GM23338 (cell line): ENCODE measurements at regions not wholly inside any gene's neighbourhood (a gene's known extent, or its start where the extent isn't known, plus 50 kb on each side); places are given as distances from the start of the nearest gene placed in this dataset.

Source experiments
- ATAC-seq: fragments of 200-7000 bp; cut with Tn5 transposase; 3 replicates; pipeline ENCODE4 v1.9.1; 2020
- DNase-seq: peaks from one replicate; pipeline ENCODE4 v3.0.0-alpha.2; 2015; ENCODE audit warnings: low spot score
- H2AFZ ChIP-seq: fragments of 200-600 bp; sonication (generic); 2 replicates; pipeline ENCODE4 v1.8.0; 2016; ENCODE audit warnings: antibody characterized with exemption, mild to moderate bottlenecking, moderate library complexity
- H3F3A ChIP-seq: fragments of 200-600 bp; sonication (generic); replicated peaks from 2 replicates; pipeline ENCODE4 v1.8.0; 2017; ENCODE audit warnings: antibody characterized with exemption, mixed run types, low read depth
- H3K27ac ChIP-seq: fragments of 200-600 bp; sonication (generic); 2 replicates; pipeline ENCODE4 v1.6.1; 2016; ENCODE audit warnings: low read depth
- H3K27me3 ChIP-seq: fragments of 200-600 bp; sonication (generic); 2 replicates; pipeline ENCODE4 v1.8.0; 2016; ENCODE audit warnings: mild to moderate bottlenecking, mixed run types, moderate library complexity; ENCODE audit not compliant: insufficient read depth
- H3K36me3 ChIP-seq: fragments of 200-600 bp; sonication (generic); 2 replicates; pipeline ENCODE4 v1.8.0; 2016; ENCODE audit warnings: mild to moderate bottlenecking; ENCODE audit not compliant: insufficient read depth
- H3K4me1 ChIP-seq: fragments of 200-600 bp; sonication (generic); 2 replicates; pipeline ENCODE4 v1.8.0; 2016; ENCODE audit warnings: mild to moderate bottlenecking, moderate library complexity; ENCODE audit not compliant: insufficient read depth
- H3K4me2 ChIP-seq: fragments of 200-600 bp; sonication (generic); 2 replicates; pipeline ENCODE4 v1.7.1; 2017; ENCODE audit warnings: mixed run types
- H3K4me3 ChIP-seq: fragments of 200-600 bp; sonication (generic); 2 replicates; pipeline ENCODE4 v1.6.1; 2016; ENCODE audit warnings: mixed run types
- H3K79me2 ChIP-seq: fragments of 200-600 bp; sonication (generic); replicated peaks from 2 replicates; pipeline ENCODE4 v1.8.0; 2017; ENCODE audit warnings: mild to moderate bottlenecking; ENCODE audit not compliant: insufficient read depth
- H3K9me2 ChIP-seq: fragments of 200-600 bp; sonication (generic); 2 replicates; pipeline ENCODE4 v1.8.0; 2017; ENCODE audit not compliant: insufficient read depth
- H4K20me1 ChIP-seq: fragments of 200-600 bp; sonication (generic); replicated peaks from 2 replicates; pipeline ENCODE4 v1.8.0; 2017; ENCODE audit warnings: mild to moderate bottlenecking; ENCODE audit not compliant: insufficient read depth
- H3K27ac Mint-ChIP-seq: 2 replicates; pipeline ENCODE4 v1.8.0; 2020; ENCODE audit warnings: inconsistent platforms, mild to moderate bottlenecking, moderate library complexity, mixed read lengths
- H3K27me3 Mint-ChIP-seq: 3 replicates; pipeline ENCODE4 v1.8.0; 2022; ENCODE audit warnings: low read depth, mild to moderate bottlenecking, moderate library complexity, mixed read lengths, inconsistent platforms; ENCODE audit not compliant: insufficient read depth, poor library complexity
- H3K36me3 Mint-ChIP-seq: 3 replicates; pipeline ENCODE4 v1.8.0; 2021; ENCODE audit warnings: low read depth, mild to moderate bottlenecking, inconsistent platforms, moderate library complexity, mixed read lengths
- H3K4me1 Mint-ChIP-seq: 3 replicates; pipeline ENCODE4 v1.8.0; 2020; ENCODE audit warnings: mild to moderate bottlenecking, inconsistent platforms, mixed read lengths
- H3K4me3 Mint-ChIP-seq: 3 replicates; pipeline ENCODE4 v1.8.0; 2021; ENCODE audit warnings: moderate library complexity, mild to moderate bottlenecking, inconsistent platforms, mixed read lengths
- H3K9me3 Mint-ChIP-seq: 3 replicates; pipeline ENCODE4 v1.8.0; 2020; ENCODE audit warnings: moderate library complexity, mild to moderate bottlenecking, inconsistent platforms, mixed read lengths
- CREB1 ChIP-seq: fragments of 250-450 bp; sonication (Bioruptor Pico); IDR thresholded peaks from 2 replicates; pipeline ENCODE4 v1.5.0; 2020; ENCODE audit warnings: low read depth, mild to moderate bottlenecking, moderate library complexity
- CTCF ChIP-seq, 2 experiments: fragments of 200-600 bp in 1 of 2; sonication (generic) in 1 of 2; conservative IDR thresholded peaks; 2 replicates each; pipeline versions ENCODE4 v1.5.1 to v1.6.1; 2016 to 2017; ENCODE audit warnings: antibody characterized with exemption in 2 of 2, low read depth in 2 of 2, mild to moderate bottlenecking in 2 of 2, moderate library complexity in 1 of 2
- ETS1 ChIP-seq: IDR thresholded peaks from 2 replicates; pipeline ENCODE4 v1.6.1; 2016; ENCODE audit warnings: antibody characterized with exemption
- EZH2 ChIP-seq: fragments of 200-600 bp; sonication (generic); IDR thresholded peaks from one replicate; pipeline ENCODE4 v1.8.0; 2017; ENCODE audit warnings: antibody characterized with exemption, mild to moderate bottlenecking, low read depth; ENCODE audit not compliant: unreplicated experiment
- EZH2phosphoT487 ChIP-seq: fragments of 200-600 bp; sonication (generic); IDR thresholded peaks from one replicate; pipeline ENCODE4 v1.8.1; 2018; ENCODE audit warnings: antibody characterized with exemption; ENCODE audit not compliant: unreplicated experiment
- JUNB ChIP-seq: IDR thresholded peaks from one replicate; pipeline ENCODE4 v1.6.1; 2016; ENCODE audit warnings: antibody characterized with exemption; ENCODE audit not compliant: unreplicated experiment
- NANOG ChIP-seq: IDR thresholded peaks from 2 replicates; pipeline ENCODE4 v1.6.1; 2016; ENCODE audit warnings: antibody characterized with exemption, borderline replicate concordance
- POLR2AphosphoS5 ChIP-seq: IDR thresholded peaks from 2 replicates; pipeline ENCODE4 v1.6.1; 2016; ENCODE audit warnings: antibody characterized with exemption, low read depth
- REST ChIP-seq: IDR thresholded peaks from one replicate; pipeline ENCODE4 v1.6.1; 2018; ENCODE audit warnings: antibody characterized with exemption; ENCODE audit not compliant: unreplicated experiment
- STAT1 ChIP-seq: IDR thresholded peaks from one replicate; pipeline ENCODE4 v1.6.1; 2016; ENCODE audit warnings: antibody characterized with exemption; ENCODE audit not compliant: unreplicated experiment
- ZNF114 ChIP-seq: fragments of 250-450 bp; sonication (Bioruptor Pico); IDR thresholded peaks from 2 replicates; pipeline ENCODE4 v1.5.0; 2020; ENCODE audit warnings: mild to moderate bottlenecking, moderate library complexity
- ZNF331 ChIP-seq: fragments of 250-450 bp; sonication (Bioruptor Pico); IDR thresholded peaks from 2 replicates; pipeline ENCODE4 v1.5.0; 2020; ENCODE audit warnings: low read depth, mild to moderate bottlenecking, moderate library complexity
- ZNF462 ChIP-seq: fragments of 250-450 bp; sonication (Bioruptor Pico); IDR thresholded peaks from 2 replicates; pipeline ENCODE4 v1.5.0; 2020; ENCODE audit warnings: mild to moderate bottlenecking, moderate library complexity

GRCh38 chr13:75913925-75914324 lies 277.8 kb downstream of the LMO7 start:
- Mint-ChIP-seq H3K27ac (no peak overlapping the region), H3K27me3 (no peaks in the 10 kb centered on the region), H3K4me3 (no peak overlapping the region), H3K9me3 (no peaks in the 10 kb centered on the region; the same call in 2 of the 3 replicates), H3K4me1 (no peaks in the 10 kb centered on the region), H3K36me3 (no peaks in the 10 kb centered on the region)
- H3K27me3 ChIP-seq = no peaks in the 10 kb centered on the region
- no peak overlapping the region for H3K27ac ChIP-seq
- H3K4me1 ChIP-seq = no peaks in the 10 kb centered on the region
- no peaks in the 10 kb centered on the region for H4K20me1 ChIP-seq
- no peaks in the 10 kb centered on the region for H3K36me3 ChIP-seq
- DNase-seq (no peak), ATAC-seq (no peak)
- H3K4me2 ChIP-seq = no peak overlapping the region
- H3K79me2 ChIP-seq = no peaks in the 10 kb centered on the region
- no peak overlapping the region for H2AFZ ChIP-seq
- TF ChIP-seq CTCF (conservative IDR thresholded peaks at IDR 0.05; ENCODE audit: low read depth in 2 of 2) (no peak), ZNF462 (CRISPR knock-in tag) (no peak), EZH2phosphoT487 (no peak), ZNF331 (CRISPR knock-in tag) (no peak), EZH2 (no peak), CREB1 (CRISPR knock-in tag) (no peak), JUNB (no peak), NANOG (no peak), POLR2AphosphoS5 (no peak), STAT1 (no peak), ETS1 (no peak), REST (no peak), ZNF114 (CRISPR knock-in tag) (no peak)
- H3F3A ChIP-seq = no peaks in the 10 kb centered on the region
- H3K9me2 ChIP-seq = no peaks in the 10 kb centered on the region
- H3K4me3 ChIP-seq = no peak overlapping the region
